ENCODE measurements at regions not wholly inside any gene's neighbourhood (a gene's known extent, or its start where the extent isn't known, plus 50 kb on each side); places are given as distances from the start of the nearest gene placed in this dataset.
A peak's percentile ranks its signal among the peaks of the same experiment; 100 is the strongest.

- DNase-seq (ENCODE audit: low read depth in 4 of 4, low spot score in 2 of 4), result no peak
Measured at GRCh38 chr7:21024485-21024867, 237.8 kb upstream of the SP8 start.

- DNase-seq (ENCODE audit: low read depth in 4 of 4, low spot score in 2 of 4), result no peak
Measured at GRCh38 chr7:21028186-21028585, 241.5 kb upstream of the SP8 start.

- no peak for DNase-seq (ENCODE audit: low read depth in 4 of 4, low spot score in 2 of 4)
Measured at GRCh38 chr7:21028599-21028998, 241.9 kb upstream of the SP8 start.

GRCh38 chr7:21029006-21029405 is 242.3 kb upstream of the SP8 start:
- no peak for DNase-seq (ENCODE audit: low read depth in 4 of 4, low spot score in 2 of 4)

GRCh38 chr7:21030237-21030871 is 243.7 kb upstream of the SP8 start:
- DNase-seq (ENCODE audit: low read depth in 4 of 4, low spot score in 2 of 4), result no peak

GRCh38 chr7:21041252-21041651 is 254.6 kb upstream of the SP8 start:
- no peak for DNase-seq (ENCODE audit: low read depth in 4 of 4, low spot score in 2 of 4)

- no peak for DNase-seq (ENCODE audit: low read depth in 4 of 4, low spot score in 2 of 4)
Measured at GRCh38 chr7:21041666-21042065, 255.0 kb upstream of the SP8 start.

- no peak for DNase-seq (ENCODE audit: low read depth in 4 of 4, low spot score in 2 of 4)
Measured at GRCh38 chr7:21044384-21044783, 257.7 kb upstream of the SP8 start.

GRCh38 chr7:21044913-21045568 is 258.4 kb upstream of the SP8 start:
- DNase-seq (ENCODE audit: low read depth in 4 of 4, low spot score in 2 of 4), result no peak

GRCh38 chr7:21051865-21052264 is 265.2 kb upstream of the SP8 start:
- no peak for DNase-seq (ENCODE audit: low read depth in 4 of 4, low spot score in 2 of 4)

GRCh38 chr7:21054427-21055112 is 267.9 kb upstream of the SP8 start:
- no peak for DNase-seq (ENCODE audit: low read depth in 4 of 4, low spot score in 2 of 4)

GRCh38 chr7:21059069-21059468 is 272.4 kb upstream of the SP8 start:
- DNase-seq (ENCODE audit: low read depth in 4 of 4, low spot score in 2 of 4), result no peak

- no peak for DNase-seq (ENCODE audit: low read depth in 4 of 4, low spot score in 2 of 4)
Measured at GRCh38 chr7:21063106-21063505, 276.4 kb upstream of the SP8 start.

GRCh38 chr7:21064698-21065648 is 278.3 kb upstream of the SP8 start:
- DNase-seq (ENCODE audit: low read depth in 4 of 4, low spot score in 2 of 4), result no peak

GRCh38 chr7:21066221-21066620 is 279.5 kb upstream of the SP8 start:
- no peak for DNase-seq (ENCODE audit: low read depth in 4 of 4, low spot score in 2 of 4)

GRCh38 chr7:21067216-21067615 is 280.5 kb upstream of the SP8 start:
- no peak for DNase-seq (ENCODE audit: low read depth in 4 of 4, low spot score in 2 of 4)

- no peak for DNase-seq (ENCODE audit: low read depth in 4 of 4, low spot score in 2 of 4)
Measured at GRCh38 chr7:21070571-21071090, 283.9 kb upstream of the SP8 start.

- no peak for DNase-seq (ENCODE audit: low read depth in 4 of 4, low spot score in 2 of 4)
Measured at GRCh38 chr7:21071561-21072501, 285.1 kb upstream of the SP8 start.

GRCh38 chr7:21076054-21076453 is 289.4 kb upstream of the SP8 start:
- DNase-seq (ENCODE audit: low read depth in 4 of 4, low spot score in 2 of 4), result peak in 2 of 4 donors; percentile 14 to 27

- peak in 1 of 4 donors; percentile 39 for DNase-seq (ENCODE audit: low read depth in 4 of 4, low spot score in 2 of 4)
Measured at GRCh38 chr7:21076574-21076973, 289.9 kb upstream of the SP8 start.
